HG03064 (cell line): ENCODE measurements at regions not wholly inside any gene's neighbourhood (a gene's known extent, or its start where the extent isn't known, plus 50 kb on each side); places are given as distances from the start of the nearest gene placed in this dataset.
"Not testable (repeated sequence)": the region's sequence is repeated elsewhere in the genome, so short reads cannot be mapped to it uniquely, and the experiment has no call there.

ENCODE experiments used
- ATAC-seq: cut with Tn5 transposase; IDR thresholded peaks from one replicate; pipeline ENCODE4 v1.9.1; 2021; ENCODE audit warnings: low read depth; ENCODE audit not compliant: unreplicated experiment

GRCh38 chr9:108058135-108058814 lies 568.7 kb upstream of the KLF4 start:
- ATAC-seq: no peak

GRCh38 chr9:108057421-108058134 lies 568.0 kb upstream of the KLF4 start:
- ATAC-seq: no peak

GRCh38 chr9:108056805-108057386 lies 567.3 kb upstream of the KLF4 start:
- ATAC-seq: no peak

GRCh38 chr9:108056084-108056804 lies 566.7 kb upstream of the KLF4 start:
- no peak for ATAC-seq

GRCh38 chr9:108054131-108054630 lies 564.6 kb upstream of the KLF4 start:
- no peak for ATAC-seq

- no peak for ATAC-seq
Measured at GRCh38 chr9:108053555-108054061, 564.0 kb upstream of the KLF4 start.

- ATAC-seq: no peak
Measured at GRCh38 chr9:108052431-108053080, 563.0 kb upstream of the KLF4 start.

- ATAC-seq: no peak
Measured at GRCh38 chr9:108050894-108051293, 561.3 kb upstream of the KLF4 start.

- no peak for ATAC-seq
Measured at GRCh38 chr9:108049671-108050494, 560.3 kb upstream of the KLF4 start.

GRCh38 chr9:108049026-108049607 lies 559.5 kb upstream of the KLF4 start:
- no peak for ATAC-seq

GRCh38 chr9:108048406-108049025 lies 558.9 kb upstream of the KLF4 start:
- ATAC-seq: no peak

GRCh38 chr9:108047777-108048176 lies 558.2 kb upstream of the KLF4 start:
- not testable (repeated sequence) for ATAC-seq

GRCh38 chr9:108047264-108047663 lies 557.7 kb upstream of the KLF4 start:
- ATAC-seq: no peak

GRCh38 chr9:108045851-108046250 lies 556.3 kb upstream of the KLF4 start:
- no peak for ATAC-seq

GRCh38 chr9:108043585-108043984 lies 554.0 kb upstream of the KLF4 start:
- no peak for ATAC-seq

- ATAC-seq: no peak
Measured at GRCh38 chr9:108041551-108041950, 552.0 kb upstream of the KLF4 start.

GRCh38 chr9:108040783-108041182 lies 551.2 kb upstream of the KLF4 start:
- no peak for ATAC-seq

- no peak for ATAC-seq
Measured at GRCh38 chr9:108039493-108039892, 549.9 kb upstream of the KLF4 start.

GRCh38 chr9:108039012-108039411 lies 549.4 kb upstream of the KLF4 start:
- ATAC-seq: no peak
